ENCODE measurements at regions not wholly inside any gene's neighbourhood (a gene's known extent, or its start where the extent isn't known, plus 50 kb on each side); places are given as distances from the start of the nearest gene placed in this dataset.

- peak in 1 of 2 experiments; percentile 25 for DNase-seq
These were observed 564.0 kb upstream of the JARID2 start for GRCh38 chr6:14681699-14682487.

GRCh38 chr6:14682812-14683211 lies 563.1 kb upstream of the JARID2 start:
- no peak for DNase-seq

GRCh38 chr6:14689639-14690038 lies 556.2 kb upstream of the JARID2 start:
- no peak for DNase-seq

- no peak for DNase-seq
These were observed 555.5 kb upstream of the JARID2 start for GRCh38 chr6:14690120-14691056.

- DNase-seq: no peak
These were observed 553.7 kb upstream of the JARID2 start for GRCh38 chr6:14692208-14692607.

- DNase-seq: peak; percentile 75 to 77
These were observed 552.3 kb upstream of the JARID2 start for GRCh38 chr6:14693301-14694192.

- peak; percentile 64 to 77 for DNase-seq
These were observed 551.6 kb upstream of the JARID2 start for GRCh38 chr6:14694308-14694707.

GRCh38 chr6:14695579-14695978 lies 550.3 kb upstream of the JARID2 start:
- peak; percentile 61 to 70 for DNase-seq

- DNase-seq: no peak
These were observed 549.5 kb upstream of the JARID2 start for GRCh38 chr6:14696367-14696766.

GRCh38 chr6:14697427-14697826 lies 548.4 kb upstream of the JARID2 start:
- DNase-seq: no peak

GRCh38 chr6:14699803-14700601 lies 545.9 kb upstream of the JARID2 start:
- DNase-seq: no peak

GRCh38 chr6:14701946-14702345 lies 543.9 kb upstream of the JARID2 start:
- DNase-seq: no peak

GRCh38 chr6:14702678-14703077 lies 543.2 kb upstream of the JARID2 start:
- no peak for DNase-seq

GRCh38 chr6:14703586-14703985 lies 542.3 kb upstream of the JARID2 start:
- no peak for DNase-seq

- DNase-seq: no peak
These were observed 541.2 kb upstream of the JARID2 start for GRCh38 chr6:14704383-14705271.

- no peak for DNase-seq
These were observed 540.0 kb upstream of the JARID2 start for GRCh38 chr6:14705841-14706377.

- no peak for DNase-seq
These were observed 539.4 kb upstream of the JARID2 start for GRCh38 chr6:14706378-14706929.

- DNase-seq: no peak
These were observed 538.6 kb upstream of the JARID2 start for GRCh38 chr6:14707276-14707675.

GRCh38 chr6:14707971-14708465 lies 537.9 kb upstream of the JARID2 start:
- no peak for DNase-seq

- DNase-seq: no peak
These were observed 536.7 kb upstream of the JARID2 start for GRCh38 chr6:14709066-14709670.

Measured in NCI-H526 (cell line).